HL-60 (cell line): ENCODE measurements at regions not wholly inside any gene's neighbourhood (a gene's known extent, or its start where the extent isn't known, plus 50 kb on each side); places are given as distances from the start of the nearest gene placed in this dataset.

Source experiments
- DNase-seq, 2 experiments: peaks; one replicate each; pipeline ENCODE4 v3.0.0-alpha.2; 2010 to 2020; ENCODE audit warnings: low read depth in 1 of 2, low spot score in 1 of 2
- H3K27ac ChIP-seq: fragments of 250-450 bp; sonication (Bioruptor Pico); replicated peaks from 2 replicates; pipeline ENCODE4 v1.5.1; 2020; ENCODE audit warnings: mild to moderate bottlenecking, moderate library complexity
- H3K27me3 ChIP-seq: fragments of 250-450 bp; sonication (Bioruptor Pico); 2 replicates; pipeline ENCODE4 v1.5.1; 2021; ENCODE audit warnings: mild to moderate bottlenecking, moderate library complexity; ENCODE audit not compliant: insufficient read depth, poor library complexity, severe bottlenecking
- H3K4me3 ChIP-seq: replicated peaks from 2 replicates; pipeline ENCODE4 v1.5.1; 2011; ENCODE audit warnings: mild to moderate bottlenecking, control low read depth, low read length; ENCODE audit not compliant: insufficient read depth
- GABPA ChIP-seq: IDR thresholded peaks from 2 replicates; pipeline ENCODE4 v1.6.1; 2012; ENCODE audit warnings: low read depth
- POLR2AphosphoS5 ChIP-seq: IDR thresholded peaks from 2 replicates; pipeline ENCODE4 v1.6.1; 2012; ENCODE audit warnings: low read depth
- SPI1 ChIP-seq: IDR thresholded peaks from 2 replicates; pipeline ENCODE4 v1.6.1; 2012; ENCODE audit warnings: low read depth, mild to moderate bottlenecking, borderline replicate concordance
- TF ChIP-seq, protein P1 (sequence below): IDR thresholded peaks from 2 replicates; pipeline ENCODE4 v1.6.1; 2012; ENCODE audit warnings: low read depth; ENCODE audit not compliant: insufficient replicate concordance
- TF ChIP-seq, protein P2 (sequence below): IDR thresholded peaks from one replicate; pipeline ENCODE4 v1.5.1; 2011; ENCODE audit warnings: low read length, control low read depth, inconsistent platforms; ENCODE audit not compliant: insufficient read depth

DNA sequence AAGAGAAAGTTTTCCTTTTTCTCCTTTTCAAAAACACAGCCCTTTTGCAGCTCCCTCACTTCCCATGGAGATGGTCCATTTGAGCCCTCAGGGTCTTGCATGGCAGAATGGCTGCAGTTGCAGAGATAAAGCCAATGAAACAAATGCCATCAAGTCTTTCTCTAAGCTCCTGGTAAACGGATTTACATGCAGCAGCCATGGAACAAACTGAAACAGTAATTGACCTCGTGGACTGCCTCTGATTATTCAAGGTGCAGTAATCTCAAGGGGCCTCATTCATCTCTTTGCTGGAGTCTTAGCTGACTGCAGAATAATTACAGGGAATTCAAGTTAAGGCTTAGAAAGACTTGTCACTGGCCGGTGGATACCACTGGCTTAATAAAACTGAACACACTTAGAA, 125.1 kb downstream of the SQOR start:
- DNase-seq: no peak
- Histone ChIP-seq H3K27me3 (peaks cover 6% of the 10 kb centered on the region), H3K27ac (no peak overlapping the region), H3K4me3 (no peak overlapping the region)
- no peak for TF ChIP-seq GABPA
- TF ChIP-seq, protein P1, sequence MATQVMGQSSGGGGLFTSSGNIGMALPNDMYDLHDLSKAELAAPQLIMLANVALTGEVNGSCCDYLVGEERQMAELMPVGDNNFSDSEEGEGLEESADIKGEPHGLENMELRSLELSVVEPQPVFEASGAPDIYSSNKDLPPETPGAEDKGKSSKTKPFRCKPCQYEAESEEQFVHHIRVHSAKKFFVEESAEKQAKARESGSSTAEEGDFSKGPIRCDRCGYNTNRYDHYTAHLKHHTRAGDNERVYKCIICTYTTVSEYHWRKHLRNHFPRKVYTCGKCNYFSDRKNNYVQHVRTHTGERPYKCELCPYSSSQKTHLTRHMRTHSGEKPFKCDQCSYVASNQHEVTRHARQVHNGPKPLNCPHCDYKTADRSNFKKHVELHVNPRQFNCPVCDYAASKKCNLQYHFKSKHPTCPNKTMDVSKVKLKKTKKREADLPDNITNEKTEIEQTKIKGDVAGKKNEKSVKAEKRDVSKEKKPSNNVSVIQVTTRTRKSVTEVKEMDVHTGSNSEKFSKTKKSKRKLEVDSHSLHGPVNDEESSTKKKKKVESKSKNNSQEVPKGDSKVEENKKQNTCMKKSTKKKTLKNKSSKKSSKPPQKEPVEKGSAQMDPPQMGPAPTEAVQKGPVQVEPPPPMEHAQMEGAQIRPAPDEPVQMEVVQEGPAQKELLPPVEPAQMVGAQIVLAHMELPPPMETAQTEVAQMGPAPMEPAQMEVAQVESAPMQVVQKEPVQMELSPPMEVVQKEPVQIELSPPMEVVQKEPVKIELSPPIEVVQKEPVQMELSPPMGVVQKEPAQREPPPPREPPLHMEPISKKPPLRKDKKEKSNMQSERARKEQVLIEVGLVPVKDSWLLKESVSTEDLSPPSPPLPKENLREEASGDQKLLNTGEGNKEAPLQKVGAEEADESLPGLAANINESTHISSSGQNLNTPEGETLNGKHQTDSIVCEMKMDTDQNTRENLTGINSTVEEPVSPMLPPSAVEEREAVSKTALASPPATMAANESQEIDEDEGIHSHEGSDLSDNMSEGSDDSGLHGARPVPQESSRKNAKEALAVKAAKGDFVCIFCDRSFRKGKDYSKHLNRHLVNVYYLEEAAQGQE: no peak
- TF ChIP-seq, protein P2, sequence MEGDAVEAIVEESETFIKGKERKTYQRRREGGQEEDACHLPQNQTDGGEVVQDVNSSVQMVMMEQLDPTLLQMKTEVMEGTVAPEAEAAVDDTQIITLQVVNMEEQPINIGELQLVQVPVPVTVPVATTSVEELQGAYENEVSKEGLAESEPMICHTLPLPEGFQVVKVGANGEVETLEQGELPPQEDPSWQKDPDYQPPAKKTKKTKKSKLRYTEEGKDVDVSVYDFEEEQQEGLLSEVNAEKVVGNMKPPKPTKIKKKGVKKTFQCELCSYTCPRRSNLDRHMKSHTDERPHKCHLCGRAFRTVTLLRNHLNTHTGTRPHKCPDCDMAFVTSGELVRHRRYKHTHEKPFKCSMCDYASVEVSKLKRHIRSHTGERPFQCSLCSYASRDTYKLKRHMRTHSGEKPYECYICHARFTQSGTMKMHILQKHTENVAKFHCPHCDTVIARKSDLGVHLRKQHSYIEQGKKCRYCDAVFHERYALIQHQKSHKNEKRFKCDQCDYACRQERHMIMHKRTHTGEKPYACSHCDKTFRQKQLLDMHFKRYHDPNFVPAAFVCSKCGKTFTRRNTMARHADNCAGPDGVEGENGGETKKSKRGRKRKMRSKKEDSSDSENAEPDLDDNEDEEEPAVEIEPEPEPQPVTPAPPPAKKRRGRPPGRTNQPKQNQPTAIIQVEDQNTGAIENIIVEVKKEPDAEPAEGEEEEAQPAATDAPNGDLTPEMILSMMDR: no peak
- no peak for TF ChIP-seq SPI1
- TF ChIP-seq POLR2AphosphoS5: no peak

DNA sequence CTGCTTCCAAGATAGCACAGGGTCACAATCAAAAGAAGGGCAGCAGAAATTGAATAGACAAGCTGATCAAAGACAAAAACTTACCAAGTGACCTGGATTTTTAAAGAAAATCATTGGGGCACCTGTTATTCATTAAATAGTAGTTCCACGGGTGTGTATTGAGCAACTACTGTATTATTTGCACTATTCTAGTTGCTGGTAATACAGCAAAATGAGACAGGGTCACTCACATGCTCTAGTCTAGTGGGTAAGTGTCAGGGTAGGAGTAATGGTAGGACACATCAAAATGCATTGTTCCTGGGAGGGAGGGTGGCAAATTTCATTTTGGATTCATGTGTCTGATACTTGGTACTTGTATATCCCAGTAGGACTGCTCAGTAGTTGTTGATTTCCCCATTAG, 127.9 kb downstream of the SQOR start:
- Histone ChIP-seq H3K27me3 (peaks cover 2% of the 10 kb centered on the region), H3K4me3 (no peak overlapping the region), H3K27ac (no peak overlapping the region)
- TF ChIP-seq GABPA (no peak), SPI1 (no peak)
- TF ChIP-seq, protein P2: no peak
- DNase-seq: no peak

DNA sequence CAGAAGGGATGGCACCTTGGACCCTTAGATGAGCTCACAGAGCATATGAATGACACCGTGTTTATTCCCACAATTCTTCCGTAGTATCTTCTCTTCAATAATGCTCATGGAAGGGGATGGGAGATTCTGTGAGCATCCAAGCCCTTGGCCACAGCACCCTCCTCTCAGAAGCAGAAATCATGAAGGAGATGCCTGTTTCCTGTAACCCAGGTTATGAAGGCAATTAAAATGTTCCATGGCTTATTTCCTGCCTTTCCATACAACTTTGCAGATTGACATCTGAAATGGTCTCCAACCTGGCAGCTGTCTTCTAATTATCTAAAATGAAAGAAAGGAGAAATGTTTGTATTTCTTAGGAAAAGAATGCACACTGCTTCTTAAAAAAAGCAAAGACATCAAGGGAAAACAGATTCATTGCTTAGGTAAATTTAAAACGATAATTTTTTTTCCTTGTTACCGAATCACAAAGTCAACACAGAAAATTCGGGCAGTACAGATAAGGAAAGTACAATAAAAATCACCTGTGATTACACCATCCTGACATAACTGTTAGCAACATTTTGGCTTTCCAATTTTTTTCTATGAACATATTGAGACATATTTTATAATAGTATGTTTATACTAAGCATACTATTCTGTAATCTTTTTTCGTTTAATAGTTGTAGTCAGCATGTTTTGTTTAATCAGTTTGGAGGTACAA, 128.5 kb downstream of the SQOR start:
- Histone ChIP-seq H3K27me3 (no peaks in the 10 kb centered on the region), H3K27ac (no peak overlapping the region), H3K4me3 (no peak overlapping the region)
- no peak for DNase-seq
- TF ChIP-seq, protein P1: no peak
- TF ChIP-seq, protein P2: no peak
- TF ChIP-seq POLR2AphosphoS5 (no peak), SPI1 (no peak), GABPA (no peak)

DNA sequence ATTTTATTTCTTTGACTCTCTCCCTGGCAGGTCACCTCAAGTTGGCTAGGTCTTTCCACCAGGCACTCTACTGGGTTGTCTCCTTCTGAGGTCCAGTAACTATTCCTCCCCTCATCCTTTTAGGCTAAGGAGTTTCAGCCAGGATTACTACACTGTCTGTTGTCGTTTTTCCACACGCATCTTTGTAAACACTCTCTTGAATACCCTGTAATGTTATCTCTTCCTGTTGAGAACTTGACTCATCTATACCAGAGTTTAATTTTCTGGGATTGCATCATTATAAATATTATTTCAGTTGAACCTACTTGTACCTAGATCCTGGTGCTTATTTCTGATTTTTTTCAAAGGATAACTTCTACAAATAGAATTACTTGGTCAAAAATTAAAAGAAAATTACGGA, 138.3 kb downstream of the SQOR start:
- TF ChIP-seq SPI1 (no peak), GABPA (no peak)
- H3K27me3 ChIP-seq: no peaks in the 10 kb centered on the region
- H3K27ac ChIP-seq: no peak overlapping the region
- no peak overlapping the region for H3K4me3 ChIP-seq
- no peak for DNase-seq
